NCI-H1930 (cell line): ENCODE measurements at regions not wholly inside any gene's neighbourhood (a gene's known extent, or its start where the extent isn't known, plus 50 kb on each side); places are given as distances from the start of the nearest gene placed in this dataset.
"Not testable (repeated sequence)": the region's sequence is repeated elsewhere in the genome, so short reads cannot be mapped to it uniquely, and the experiment has no call there.

Experiments
- DNase-seq, 2 experiments: peaks; one replicate each; lab custom pipeline; 2025; lab: John Stamatoyannopoulos, UW

GRCh38 chr4:140249351-140249750 is 95.4 kb upstream of the MAML3 start:
- DNase-seq: no peak

GRCh38 chr4:140247237-140247636 is 93.3 kb upstream of the MAML3 start:
- DNase-seq: no peak

GRCh38 chr4:140246216-140246615 is 92.2 kb upstream of the MAML3 start:
- no peak for DNase-seq

GRCh38 chr4:140244328-140244727 is 90.3 kb upstream of the MAML3 start:
- DNase-seq: no peak

- no peak for DNase-seq
Measured at GRCh38 chr4:140243278-140243753, 89.3 kb upstream of the MAML3 start.

GRCh38 chr4:140242357-140243277 is 88.6 kb upstream of the MAML3 start:
- no peak for DNase-seq

- DNase-seq: no peak
Measured at GRCh38 chr4:140240237-140240636, 86.3 kb upstream of the MAML3 start.

- DNase-seq: no peak
Measured at GRCh38 chr4:140239311-140239710, 85.3 kb upstream of the MAML3 start.

- peak; percentile 21 to 23 for DNase-seq
Measured at GRCh38 chr4:140238351-140239056, 84.5 kb upstream of the MAML3 start.

GRCh38 chr4:140237616-140238350 is 83.8 kb upstream of the MAML3 start:
- peak; percentile 69 to 83 for DNase-seq

GRCh38 chr4:140236654-140237169 is 82.7 kb upstream of the MAML3 start:
- no peak for DNase-seq

- DNase-seq: no peak
Measured at GRCh38 chr4:140234697-140235060, 80.7 kb upstream of the MAML3 start.

GRCh38 chr4:140233791-140234696 is 80.1 kb upstream of the MAML3 start:
- no peak for DNase-seq

- no peak for DNase-seq
Measured at GRCh38 chr4:140229881-140230280, 75.9 kb upstream of the MAML3 start.

GRCh38 chr4:140227286-140227685 is 73.3 kb upstream of the MAML3 start:
- no peak for DNase-seq

GRCh38 chr4:140223056-140223810 is 69.2 kb upstream of the MAML3 start:
- no peak for DNase-seq

- DNase-seq: no peak
Measured at GRCh38 chr4:140222171-140222570, 68.2 kb upstream of the MAML3 start.

GRCh38 chr4:140220058-140220457 is 66.1 kb upstream of the MAML3 start:
- no peak for DNase-seq

GRCh38 chr4:140219567-140219966 is 65.6 kb upstream of the MAML3 start:
- DNase-seq: no peak

GRCh38 chr4:140219070-140219469 is 65.1 kb upstream of the MAML3 start:
- not testable (repeated sequence) for DNase-seq
